DOHH2 (cell line): ENCODE measurements at regions not wholly inside any gene's neighbourhood (a gene's known extent, or its start where the extent isn't known, plus 50 kb on each side); places are given as distances from the start of the nearest gene placed in this dataset.

Experiments
- H3F3A ChIP-seq: fragments of 200-600 bp; sonication (generic), shearing (Covaris generic); 2 replicates; pipeline ENCODE4 v1.6.0; 2016; ENCODE audit warnings: antibody characterized with exemption, mild to moderate bottlenecking; ENCODE audit not compliant: control insufficient read depth, insufficient read depth
- H3K27ac ChIP-seq: fragments of 200-600 bp; sonication (generic); 2 replicates; pipeline ENCODE4 v1.5.1; 2014; ENCODE audit warnings: low read depth, mild to moderate bottlenecking, low read length, moderate library complexity
- H3K27me3 ChIP-seq: fragments of 200-600 bp; sonication (generic); 2 replicates; pipeline ENCODE4 v1.6.1; 2014; ENCODE audit warnings: mild to moderate bottlenecking, low read length, mixed read lengths; ENCODE audit not compliant: control insufficient read depth
- H3K36me3 ChIP-seq: fragments of 200-600 bp; sonication (generic); 2 replicates; pipeline ENCODE4 v1.6.1; 2014; ENCODE audit warnings: mild to moderate bottlenecking, low read length, moderate library complexity, mixed read lengths; ENCODE audit not compliant: control insufficient read depth
- H3K4me1 ChIP-seq: fragments of 200-600 bp; sonication (generic); 2 replicates; pipeline ENCODE4 v1.6.1; 2014; ENCODE audit warnings: mild to moderate bottlenecking, low read length, mixed read lengths; ENCODE audit not compliant: control insufficient read depth
- H3K4me2 ChIP-seq: fragments of 200-600 bp; sonication (generic); 2 replicates; pipeline ENCODE4 v1.6.0; 2014; ENCODE audit warnings: mild to moderate bottlenecking, low read length, moderate library complexity
- H3K4me3 ChIP-seq: fragments of 200-600 bp; sonication (generic); 2 replicates; pipeline ENCODE4 v1.5.1; 2014; ENCODE audit warnings: mild to moderate bottlenecking, low read length, mixed read lengths
- H3K79me2 ChIP-seq: fragments of 200-600 bp; sonication (generic); 2 replicates; pipeline ENCODE4 v1.6.1; 2014; ENCODE audit warnings: mild to moderate bottlenecking, low read length, mixed read lengths; ENCODE audit not compliant: control insufficient read depth
- H3K9me2 ChIP-seq: fragments of 200-600 bp; sonication (generic); replicated peaks from 2 replicates; pipeline ENCODE4 v1.6.1; 2014; ENCODE audit warnings: mild to moderate bottlenecking, low read length, mixed read lengths; ENCODE audit not compliant: control insufficient read depth
- H3K9me3 ChIP-seq: fragments of 200-600 bp; sonication (generic); 2 replicates; pipeline ENCODE4 v1.6.1; 2014; ENCODE audit warnings: antibody characterized with exemption, low read length, mixed read lengths; ENCODE audit not compliant: control insufficient read depth, insufficient read depth
- H4K20me1 ChIP-seq: fragments of 200-600 bp; sonication (generic); 2 replicates; pipeline ENCODE4 v1.6.0; 2014; ENCODE audit warnings: low read depth, mild to moderate bottlenecking, antibody characterized with exemption, low read length, moderate library complexity; ENCODE audit not compliant: control insufficient read depth, insufficient read depth
- EZH2phosphoT487 ChIP-seq: fragments of 200-600 bp; sonication (generic); IDR thresholded peaks from 2 replicates; pipeline ENCODE4 v1.6.1; 2017; ENCODE audit warnings: borderline replicate concordance, mild to moderate bottlenecking, antibody characterized with exemption, low read length, moderate library complexity, mixed read lengths
- TF ChIP-seq, protein P1 (sequence below): fragments of 200-600 bp; sonication (generic); IDR thresholded peaks from one replicate; pipeline ENCODE4 v1.5.1; 2014; ENCODE audit warnings: antibody characterized with exemption, mild to moderate bottlenecking, low read depth, low read length; ENCODE audit not compliant: poor library complexity, severe bottlenecking

DNA sequence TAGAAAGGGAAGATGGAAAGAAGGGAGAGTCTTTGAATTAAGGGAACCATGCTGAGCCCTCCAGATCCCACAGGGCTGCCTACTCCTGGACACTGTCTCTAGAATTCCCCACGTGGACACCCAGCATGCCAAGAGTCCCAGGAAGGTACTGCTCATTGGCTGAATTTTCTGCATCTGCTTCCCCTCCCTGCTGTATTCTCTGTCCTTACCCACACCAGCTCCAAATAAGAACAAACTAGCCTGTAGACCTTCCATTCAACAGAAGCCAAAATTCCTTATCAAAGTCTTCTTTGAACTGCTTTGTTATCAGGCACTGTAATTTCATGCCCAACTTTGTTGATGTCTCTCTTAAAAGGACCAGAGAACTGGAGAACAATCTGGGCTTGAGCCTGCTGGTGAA is 305.9 kb upstream of the ARGLU1 start:
- Histone ChIP-seq H3K27ac (no peak overlapping the region), H3K79me2 (no peaks in the 10 kb centered on the region), H3F3A (no peaks in the 10 kb centered on the region), H3K36me3 (no peaks in the 10 kb centered on the region), H3K4me1 (no peaks in the 10 kb centered on the region), H3K4me3 (no peak overlapping the region), H3K9me3 (no peaks in the 10 kb centered on the region), H3K27me3 (no peaks in the 10 kb centered on the region; the same call in 1 of the 2 replicates), H4K20me1 (no peaks in the 10 kb centered on the region), H3K4me2 (no peak overlapping the region), H3K9me2 (no peaks in the 10 kb centered on the region)
- TF ChIP-seq EZH2phosphoT487, result no peak

- Histone ChIP-seq H3K79me2 (no peaks in the 10 kb centered on the region), H3K4me2 (no peak overlapping the region), H3K9me2 (no peaks in the 10 kb centered on the region), H3K36me3 (no peaks in the 10 kb centered on the region), H3K4me1 (no peaks in the 10 kb centered on the region), H3K27me3 (no peaks in the 10 kb centered on the region), H3K4me3 (no peak overlapping the region), H4K20me1 (no peaks in the 10 kb centered on the region), H3K27ac (no peak overlapping the region), H3F3A (no peaks in the 10 kb centered on the region), H3K9me3 (no peaks in the 10 kb centered on the region)
- TF ChIP-seq, protein P1, sequence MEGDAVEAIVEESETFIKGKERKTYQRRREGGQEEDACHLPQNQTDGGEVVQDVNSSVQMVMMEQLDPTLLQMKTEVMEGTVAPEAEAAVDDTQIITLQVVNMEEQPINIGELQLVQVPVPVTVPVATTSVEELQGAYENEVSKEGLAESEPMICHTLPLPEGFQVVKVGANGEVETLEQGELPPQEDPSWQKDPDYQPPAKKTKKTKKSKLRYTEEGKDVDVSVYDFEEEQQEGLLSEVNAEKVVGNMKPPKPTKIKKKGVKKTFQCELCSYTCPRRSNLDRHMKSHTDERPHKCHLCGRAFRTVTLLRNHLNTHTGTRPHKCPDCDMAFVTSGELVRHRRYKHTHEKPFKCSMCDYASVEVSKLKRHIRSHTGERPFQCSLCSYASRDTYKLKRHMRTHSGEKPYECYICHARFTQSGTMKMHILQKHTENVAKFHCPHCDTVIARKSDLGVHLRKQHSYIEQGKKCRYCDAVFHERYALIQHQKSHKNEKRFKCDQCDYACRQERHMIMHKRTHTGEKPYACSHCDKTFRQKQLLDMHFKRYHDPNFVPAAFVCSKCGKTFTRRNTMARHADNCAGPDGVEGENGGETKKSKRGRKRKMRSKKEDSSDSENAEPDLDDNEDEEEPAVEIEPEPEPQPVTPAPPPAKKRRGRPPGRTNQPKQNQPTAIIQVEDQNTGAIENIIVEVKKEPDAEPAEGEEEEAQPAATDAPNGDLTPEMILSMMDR, result no peak
- no peak for TF ChIP-seq EZH2phosphoT487
Measured at GRCh38 chr13:106867249-106867648, 299.3 kb upstream of the ARGLU1 start.

GRCh38 chr13:106865716-106866440 is 297.9 kb upstream of the ARGLU1 start:
- Histone ChIP-seq H3K36me3 (no peaks in the 10 kb centered on the region), H3K4me3 (no peak overlapping the region), H3K4me2 (no peak overlapping the region), H3K27me3 (no peaks in the 10 kb centered on the region), H3K9me3 (no peaks in the 10 kb centered on the region), H3K9me2 (no peaks in the 10 kb centered on the region), H4K20me1 (no peaks in the 10 kb centered on the region), H3K4me1 (no peaks in the 10 kb centered on the region), H3K79me2 (no peaks in the 10 kb centered on the region), H3F3A (no peaks in the 10 kb centered on the region), H3K27ac (no peak overlapping the region)
- TF ChIP-seq, protein P1, result no peak
- no peak for TF ChIP-seq EZH2phosphoT487

GRCh38 chr13:106859533-106859904 is 291.6 kb upstream of the ARGLU1 start:
- Histone ChIP-seq H3K4me3 (no peak overlapping the region), H3K4me2 (no peak overlapping the region), H3K9me3 (no peaks in the 10 kb centered on the region), H3K9me2 (no peaks in the 10 kb centered on the region), H3F3A (no peaks in the 10 kb centered on the region), H3K79me2 (no peaks in the 10 kb centered on the region), H3K36me3 (no peaks in the 10 kb centered on the region), H3K27me3 (no peaks in the 10 kb centered on the region), H3K27ac (no peak overlapping the region), H3K4me1 (peaks cover 7% of the 10 kb centered on the region), H4K20me1 (no peaks in the 10 kb centered on the region)
- TF ChIP-seq EZH2phosphoT487, result no peak
- TF ChIP-seq, protein P1, result no peak
